ENCODE measurements at regions not wholly inside any gene's neighbourhood (a gene's known extent, or its start where the extent isn't known, plus 50 kb on each side); places are given as distances from the start of the nearest gene placed in this dataset.
A peak's percentile ranks its signal among the peaks of the same experiment; 100 is the strongest.

DNA sequence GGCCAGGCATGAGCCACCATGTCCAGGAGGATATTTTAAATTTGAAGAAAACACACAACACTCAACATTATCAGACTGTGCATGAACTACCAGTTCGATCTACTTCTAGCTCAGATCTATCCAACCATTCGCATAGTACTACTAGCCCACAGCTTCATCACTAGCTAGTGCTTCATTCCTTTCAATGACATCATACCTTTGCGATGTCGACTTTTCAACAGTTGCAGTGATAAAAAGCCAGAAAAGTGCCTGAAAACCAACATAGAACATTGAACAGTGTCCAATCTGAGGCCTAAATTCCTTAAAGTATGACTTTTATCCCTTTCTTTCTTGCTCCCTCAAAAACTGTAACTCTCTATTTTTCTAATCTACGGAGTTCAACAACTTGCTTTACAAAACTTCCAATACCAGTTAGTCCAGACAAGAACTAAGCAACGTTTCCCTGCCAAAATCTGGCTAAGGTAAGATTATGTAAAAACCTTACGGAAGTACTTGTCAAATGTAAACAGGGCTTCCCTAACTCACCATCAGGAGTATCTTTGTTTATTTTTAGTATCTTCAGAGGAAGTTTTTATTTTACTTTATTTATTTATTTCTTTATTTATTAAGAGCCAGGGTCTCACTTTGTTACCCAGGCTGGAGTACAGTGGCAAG is 434.0 kb upstream of the JARID2 start:
- no peaks in the 10 kb centered on the region for H3K36me3 ChIP-seq (ENCODE audit: control insufficient read depth in 1 of 2, insufficient read depth in 2 of 2, low read length in 2 of 2)
- H3K4me3 ChIP-seq (ENCODE audit: low read depth in 1 of 2, low read length in 2 of 2) = no peak overlapping the region
- H3K27ac ChIP-seq (ENCODE audit: low read depth, low read length) = no peak overlapping the region
- H3K4me1 ChIP-seq (ENCODE audit: control insufficient read depth in 1 of 2, insufficient read depth in 2 of 2, low read length in 2 of 2) = peaks cover 18 to 19% of the 10 kb centered on the region in 2 donors
- peaks cover 0 to 3% of the 10 kb centered on the region in 2 donors for H3K9me3 ChIP-seq (ENCODE audit: control insufficient read depth in 1 of 2, low read length in 2 of 2)
- H3K27me3 ChIP-seq (ENCODE audit: control insufficient read depth in 1 of 2, insufficient read depth in 2 of 2, low read length in 2 of 2) = no peaks in the 10 kb centered on the region
- no peak overlapping the region for H3K9ac ChIP-seq (ENCODE audit: low read depth in 1 of 2, low read length in 2 of 2)

DNA sequence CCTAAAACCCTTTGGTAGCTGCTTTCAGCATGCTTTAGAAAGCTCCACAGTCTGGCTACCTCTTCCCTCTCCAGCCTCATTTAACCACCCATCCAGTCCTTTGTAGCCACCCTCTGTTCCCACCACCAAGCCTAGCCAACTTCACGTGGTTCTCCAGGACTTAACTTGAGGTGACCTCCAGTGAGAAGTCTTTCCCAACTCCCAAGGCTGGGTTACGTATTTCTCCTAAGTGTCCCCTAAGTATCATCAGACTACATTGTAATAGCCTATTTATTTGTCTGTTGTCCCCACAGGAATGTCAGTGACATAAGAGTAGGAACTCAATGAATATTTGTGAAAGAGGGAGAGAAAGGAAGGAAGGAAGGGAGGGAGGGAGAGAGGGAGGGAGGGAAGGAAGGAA is 431.9 kb upstream of the JARID2 start:
- no peaks in the 10 kb centered on the region for H3K36me3 ChIP-seq (ENCODE audit: control insufficient read depth in 1 of 2, insufficient read depth in 2 of 2, low read length in 2 of 2)
- no peak overlapping the region for H3K4me3 ChIP-seq (ENCODE audit: low read depth in 1 of 2, low read length in 2 of 2)
- H3K9ac ChIP-seq (ENCODE audit: low read depth in 1 of 2, low read length in 2 of 2) = no peak overlapping the region
- no peaks in the 10 kb centered on the region for H3K27me3 ChIP-seq (ENCODE audit: control insufficient read depth in 1 of 2, insufficient read depth in 2 of 2, low read length in 2 of 2)
- H3K9me3 ChIP-seq (ENCODE audit: control insufficient read depth in 1 of 2, low read length in 2 of 2) = no peaks in the 10 kb centered on the region
- H3K27ac ChIP-seq (ENCODE audit: low read depth, low read length) = no peak overlapping the region
- peaks cover 37 to 39% of the 10 kb centered on the region in 2 donors for H3K4me1 ChIP-seq (ENCODE audit: control insufficient read depth in 1 of 2, insufficient read depth in 2 of 2, low read length in 2 of 2)

DNA sequence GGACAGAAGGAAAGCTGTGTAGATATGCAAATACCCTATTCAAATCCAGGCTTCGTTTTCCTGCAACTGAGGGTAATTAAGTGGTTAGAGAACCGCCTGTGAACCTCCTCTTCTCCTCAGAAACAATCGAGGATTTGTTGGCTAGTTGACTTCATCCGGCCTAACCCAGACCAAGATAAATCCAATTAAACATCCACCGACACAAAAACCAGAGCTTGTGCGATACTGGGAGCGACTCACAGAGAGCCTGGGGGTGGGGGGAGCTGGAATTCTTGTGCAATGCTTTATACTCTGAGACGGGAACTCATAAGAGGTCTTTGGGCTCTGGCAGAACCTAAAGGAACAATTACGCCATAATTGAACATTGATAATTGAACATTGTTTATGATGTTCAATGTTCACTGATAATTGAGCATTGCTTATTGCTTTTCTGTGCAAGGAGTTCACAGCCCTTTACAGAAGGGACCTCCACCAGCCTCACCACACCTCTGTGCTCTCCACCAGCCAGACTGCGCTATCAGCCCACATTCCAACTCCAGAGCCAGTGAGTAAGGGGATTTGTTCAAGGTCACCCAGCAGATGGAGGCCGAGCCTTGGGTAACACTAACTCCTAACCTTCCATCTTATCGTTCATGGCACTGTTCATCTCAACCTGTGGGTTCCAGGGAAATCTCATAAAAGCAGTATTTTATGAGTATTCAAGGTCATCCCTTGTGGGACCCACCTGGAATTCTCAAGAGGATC is 429.6 kb upstream of the JARID2 start:
- no peaks in the 10 kb centered on the region for H3K27me3 ChIP-seq (ENCODE audit: control insufficient read depth in 1 of 2, insufficient read depth in 2 of 2, low read length in 2 of 2)
- H3K27ac ChIP-seq (ENCODE audit: low read depth, low read length) = no peak overlapping the region
- H3K36me3 ChIP-seq (ENCODE audit: control insufficient read depth in 1 of 2, insufficient read depth in 2 of 2, low read length in 2 of 2) = no peaks in the 10 kb centered on the region
- H3K9me3 ChIP-seq (ENCODE audit: control insufficient read depth in 1 of 2, low read length in 2 of 2) = no peaks in the 10 kb centered on the region
- no peak overlapping the region for H3K9ac ChIP-seq (ENCODE audit: low read depth in 1 of 2, low read length in 2 of 2)
- peaks cover 46 to 51% of the 10 kb centered on the region in 2 donors for H3K4me1 ChIP-seq (ENCODE audit: control insufficient read depth in 1 of 2, insufficient read depth in 2 of 2, low read length in 2 of 2)
- H3K4me3 ChIP-seq (ENCODE audit: low read depth in 1 of 2, low read length in 2 of 2) = no peak overlapping the region

GRCh38 chr6:14817074-14817473 is 428.8 kb upstream of the JARID2 start:
- no peaks in the 10 kb centered on the region for H3K9me3 ChIP-seq (ENCODE audit: control insufficient read depth in 1 of 2, low read length in 2 of 2)
- H3K4me1 ChIP-seq (ENCODE audit: control insufficient read depth in 1 of 2, insufficient read depth in 2 of 2, low read length in 2 of 2) = peaks cover 46 to 51% of the 10 kb centered on the region in 2 donors
- H3K27me3 ChIP-seq (ENCODE audit: control insufficient read depth in 1 of 2, insufficient read depth in 2 of 2, low read length in 2 of 2) = no peaks in the 10 kb centered on the region
- H3K9ac ChIP-seq (ENCODE audit: low read depth in 1 of 2, low read length in 2 of 2) = no peak overlapping the region
- no peak overlapping the region for H3K27ac ChIP-seq (ENCODE audit: low read depth, low read length)
- no peaks in the 10 kb centered on the region for H3K36me3 ChIP-seq (ENCODE audit: control insufficient read depth in 1 of 2, insufficient read depth in 2 of 2, low read length in 2 of 2)
- no peak overlapping the region for H3K4me3 ChIP-seq (ENCODE audit: low read depth in 1 of 2, low read length in 2 of 2)

GRCh38 chr6:14818422-14818884 is 427.4 kb upstream of the JARID2 start:
- no peaks in the 10 kb centered on the region for H3K27me3 ChIP-seq (ENCODE audit: control insufficient read depth in 1 of 2, insufficient read depth in 2 of 2, low read length in 2 of 2)
- no peak overlapping the region for H3K4me3 ChIP-seq (ENCODE audit: low read depth in 1 of 2, low read length in 2 of 2)
- H3K9me3 ChIP-seq (ENCODE audit: control insufficient read depth in 1 of 2, low read length in 2 of 2) = no peaks in the 10 kb centered on the region
- no peaks in the 10 kb centered on the region for H3K36me3 ChIP-seq (ENCODE audit: control insufficient read depth in 1 of 2, insufficient read depth in 2 of 2, low read length in 2 of 2)
- H3K27ac ChIP-seq (ENCODE audit: low read depth, low read length) = no peak overlapping the region
- no peak overlapping the region for H3K9ac ChIP-seq (ENCODE audit: low read depth in 1 of 2, low read length in 2 of 2)
- peaks cover 46 to 51% of the 10 kb centered on the region in 2 donors for H3K4me1 ChIP-seq (ENCODE audit: control insufficient read depth in 1 of 2, insufficient read depth in 2 of 2, low read length in 2 of 2)

DNA sequence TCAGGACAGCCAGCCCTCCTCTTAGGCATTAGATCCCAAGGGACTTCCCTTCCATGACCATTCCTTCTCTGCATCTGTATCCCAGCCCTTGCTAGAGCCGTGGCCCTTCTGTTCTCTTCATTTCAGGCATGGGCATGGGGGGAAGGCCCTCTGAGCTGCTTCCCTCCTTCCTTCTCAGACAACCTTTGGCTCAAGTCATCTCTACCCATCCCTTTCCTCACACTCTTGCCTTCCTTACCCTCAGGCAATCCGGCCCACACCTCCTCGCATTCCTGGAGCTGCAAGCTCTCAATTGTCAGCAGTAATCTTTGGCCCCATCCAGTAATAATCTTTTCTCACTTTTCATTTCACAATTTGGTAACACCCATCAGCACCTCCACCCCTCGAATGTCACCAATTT is 426.9 kb upstream of the JARID2 start:
- Histone ChIP-seq H3K9ac (ENCODE audit: low read depth in 1 of 2, low read length in 2 of 2) (peak overlapping the region in 1 of 2 donors; percentile 11), H3K9me3 (ENCODE audit: control insufficient read depth in 1 of 2, low read length in 2 of 2) (no peaks in the 10 kb centered on the region), H3K27ac (ENCODE audit: low read depth, low read length) (no peak overlapping the region), H3K27me3 (ENCODE audit: control insufficient read depth in 1 of 2, insufficient read depth in 2 of 2, low read length in 2 of 2) (no peaks in the 10 kb centered on the region), H3K4me3 (ENCODE audit: low read depth in 1 of 2, low read length in 2 of 2) (no peak overlapping the region), H3K36me3 (ENCODE audit: control insufficient read depth in 1 of 2, insufficient read depth in 2 of 2, low read length in 2 of 2) (no peaks in the 10 kb centered on the region), H3K4me1 (ENCODE audit: control insufficient read depth in 1 of 2, insufficient read depth in 2 of 2, low read length in 2 of 2) (peaks cover 46 to 51% of the 10 kb centered on the region in 2 donors)

DNA sequence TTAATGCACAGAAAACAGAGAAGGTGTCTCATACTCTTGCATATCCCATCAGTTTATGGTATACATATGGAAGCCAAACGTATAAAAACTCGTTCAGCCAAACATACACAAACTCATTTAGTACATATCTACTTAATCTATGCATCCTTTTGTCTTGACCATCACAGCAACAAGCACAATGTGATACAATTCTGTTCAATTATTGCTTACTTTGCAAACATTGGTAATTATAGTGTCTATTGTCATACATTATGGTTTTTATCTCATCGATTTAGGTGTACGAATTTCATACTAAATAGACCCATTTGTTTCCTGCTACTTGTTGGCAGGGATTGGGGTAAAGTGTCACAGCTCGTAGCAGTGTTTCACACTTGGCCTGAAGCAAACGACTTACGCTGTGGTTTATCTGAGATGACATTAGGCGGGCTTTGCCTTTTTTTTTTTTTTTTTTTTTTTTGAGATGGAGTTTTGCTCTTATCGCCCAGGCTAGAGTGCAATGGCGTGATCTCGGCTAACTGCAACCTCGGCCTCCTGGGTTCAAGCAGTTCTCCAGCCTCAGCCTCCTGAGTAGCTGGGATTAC is 425.9 kb upstream of the JARID2 start:
- Histone ChIP-seq H3K4me1 (ENCODE audit: control insufficient read depth in 1 of 2, insufficient read depth in 2 of 2, low read length in 2 of 2) (peaks cover 49 to 54% of the 10 kb centered on the region in 2 donors), H3K36me3 (ENCODE audit: control insufficient read depth in 1 of 2, insufficient read depth in 2 of 2, low read length in 2 of 2) (no peaks in the 10 kb centered on the region), H3K27me3 (ENCODE audit: control insufficient read depth in 1 of 2, insufficient read depth in 2 of 2, low read length in 2 of 2) (no peaks in the 10 kb centered on the region), H3K9ac (ENCODE audit: low read depth in 1 of 2, low read length in 2 of 2) (no peak overlapping the region), H3K9me3 (ENCODE audit: control insufficient read depth in 1 of 2, low read length in 2 of 2) (no peaks in the 10 kb centered on the region), H3K27ac (ENCODE audit: low read depth, low read length) (no peak overlapping the region), H3K4me3 (ENCODE audit: low read depth in 1 of 2, low read length in 2 of 2) (no peak overlapping the region)

- Histone ChIP-seq H3K9ac (ENCODE audit: low read depth in 1 of 2, low read length in 2 of 2) (no peak overlapping the region), H3K4me3 (ENCODE audit: low read depth in 1 of 2, low read length in 2 of 2) (no peak overlapping the region), H3K36me3 (ENCODE audit: control insufficient read depth in 1 of 2, insufficient read depth in 2 of 2, low read length in 2 of 2) (no peaks in the 10 kb centered on the region), H3K9me3 (ENCODE audit: control insufficient read depth in 1 of 2, low read length in 2 of 2) (no peaks in the 10 kb centered on the region), H3K4me1 (ENCODE audit: control insufficient read depth in 1 of 2, insufficient read depth in 2 of 2, low read length in 2 of 2) (peaks cover 44 to 49% of the 10 kb centered on the region in 2 donors), H3K27ac (ENCODE audit: low read depth, low read length) (no peak overlapping the region), H3K27me3 (ENCODE audit: control insufficient read depth in 1 of 2, insufficient read depth in 2 of 2, low read length in 2 of 2) (no peaks in the 10 kb centered on the region)
These were observed 423.8 kb upstream of the JARID2 start for GRCh38 chr6:14822012-14822553.

DNA sequence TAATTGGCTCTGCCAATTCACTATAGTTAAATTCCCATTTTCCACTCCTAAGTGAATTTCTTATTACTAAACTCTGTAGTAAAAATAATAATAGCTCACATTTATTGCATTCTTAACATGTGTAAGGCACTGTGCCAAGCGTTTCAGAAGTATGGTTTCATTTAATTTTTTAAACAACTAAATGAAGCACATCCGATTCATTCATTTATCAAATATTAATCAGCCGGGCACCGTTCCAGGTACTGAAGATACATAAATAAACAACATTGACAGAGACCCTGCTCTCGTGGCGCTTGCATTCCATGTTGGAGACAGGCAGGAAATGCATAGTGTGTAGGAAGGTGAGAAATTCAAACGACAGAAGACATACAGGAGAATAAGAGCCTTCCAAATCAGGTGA is 423.2 kb upstream of the JARID2 start:
- no peaks in the 10 kb centered on the region for H3K9me3 ChIP-seq (ENCODE audit: control insufficient read depth in 1 of 2, low read length in 2 of 2)
- no peak overlapping the region for H3K9ac ChIP-seq (ENCODE audit: low read depth in 1 of 2, low read length in 2 of 2)
- H3K4me3 ChIP-seq (ENCODE audit: low read depth in 1 of 2, low read length in 2 of 2) = no peak overlapping the region
- H3K36me3 ChIP-seq (ENCODE audit: control insufficient read depth in 1 of 2, insufficient read depth in 2 of 2, low read length in 2 of 2) = no peaks in the 10 kb centered on the region
- H3K27me3 ChIP-seq (ENCODE audit: control insufficient read depth in 1 of 2, insufficient read depth in 2 of 2, low read length in 2 of 2) = no peaks in the 10 kb centered on the region
- no peak overlapping the region for H3K27ac ChIP-seq (ENCODE audit: low read depth, low read length)
- peaks cover 43 to 45% of the 10 kb centered on the region in 2 donors for H3K4me1 ChIP-seq (ENCODE audit: control insufficient read depth in 1 of 2, insufficient read depth in 2 of 2, low read length in 2 of 2)

GRCh38 chr6:14824060-14824459 is 421.8 kb upstream of the JARID2 start:
- H3K27ac ChIP-seq (ENCODE audit: low read depth, low read length) = no peak overlapping the region

More at GRCh38 chr6:14824060-14824459, 421.8 kb upstream of the JARID2 start:
- H3K4me3 ChIP-seq (ENCODE audit: low read depth in 1 of 2, low read length in 2 of 2) = no peak overlapping the region
- no peak overlapping the region for H3K9ac ChIP-seq (ENCODE audit: low read depth in 1 of 2, low read length in 2 of 2)
- H3K36me3 ChIP-seq (ENCODE audit: control insufficient read depth in 1 of 2, insufficient read depth in 2 of 2, low read length in 2 of 2) = no peaks in the 10 kb centered on the region
- H3K27me3 ChIP-seq (ENCODE audit: control insufficient read depth in 1 of 2, insufficient read depth in 2 of 2, low read length in 2 of 2) = no peaks in the 10 kb centered on the region
- H3K9me3 ChIP-seq (ENCODE audit: control insufficient read depth in 1 of 2, low read length in 2 of 2) = no peaks in the 10 kb centered on the region
- peaks cover 30 to 32% of the 10 kb centered on the region in 2 donors for H3K4me1 ChIP-seq (ENCODE audit: control insufficient read depth in 1 of 2, insufficient read depth in 2 of 2, low read length in 2 of 2)
